GM21723 (cell line): ENCODE measurements at regions not wholly inside any gene's neighbourhood (a gene's known extent, or its start where the extent isn't known, plus 50 kb on each side); places are given as distances from the start of the nearest gene placed in this dataset.

Experiments used
- ATAC-seq: cut with Tn5 transposase; IDR thresholded peaks from one replicate; pipeline ENCODE4 v1.9.1; 2021; ENCODE audit warnings: mild to moderate bottlenecking, moderate library complexity; ENCODE audit not compliant: unreplicated experiment

- no peak for ATAC-seq
Observed at GRCh38 chr2:5502385-5502784, 189.8 kb upstream of the SOX11 start.

- ATAC-seq = no peak
Observed at GRCh38 chr2:5504756-5505155, 187.4 kb upstream of the SOX11 start.

DNA sequence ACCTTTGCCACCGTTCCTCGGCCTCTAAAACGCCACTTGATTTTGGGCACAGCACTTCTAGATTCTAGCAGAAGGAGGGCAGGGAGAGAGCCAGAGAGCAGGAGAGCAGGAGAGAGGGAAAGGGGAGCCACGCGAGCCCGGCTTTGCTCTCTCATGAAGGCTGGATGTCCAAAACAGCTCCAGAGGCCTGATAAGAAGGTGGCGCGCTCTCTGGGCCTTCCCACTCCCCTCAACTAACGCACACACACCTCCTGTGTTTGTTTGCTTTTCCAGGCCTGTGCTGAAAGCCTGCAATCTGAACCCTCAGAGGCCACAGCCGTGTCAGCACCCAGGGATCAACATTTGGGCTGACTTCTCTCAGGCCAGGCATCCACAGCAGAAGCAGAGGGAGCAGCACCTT lies 184.8 kb upstream of the SOX11 start:
- ATAC-seq = no peak

- no peak for ATAC-seq
Observed at GRCh38 chr2:5509362-5509761, 182.8 kb upstream of the SOX11 start.

DNA sequence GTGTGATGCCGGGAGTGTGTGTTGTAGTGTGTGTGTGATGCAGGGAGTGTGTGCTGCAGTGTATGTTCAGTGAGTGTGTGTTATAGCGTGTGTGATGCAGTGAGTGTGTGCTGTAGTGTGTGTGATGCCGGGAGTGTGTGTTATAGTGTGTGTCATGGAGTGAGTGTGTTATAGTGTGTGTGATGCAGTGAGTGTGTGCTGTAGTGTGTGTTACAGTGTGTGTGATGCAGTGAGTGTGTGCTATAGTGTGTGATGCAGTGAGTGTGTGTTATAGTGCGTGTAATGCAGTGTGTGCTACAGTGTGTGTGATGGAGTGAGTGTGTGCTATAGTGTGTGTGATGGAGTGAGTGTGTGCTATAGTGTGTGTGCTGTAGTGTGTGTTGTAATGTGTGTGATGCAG lies 182.1 kb upstream of the SOX11 start:
- ATAC-seq = no peak

DNA sequence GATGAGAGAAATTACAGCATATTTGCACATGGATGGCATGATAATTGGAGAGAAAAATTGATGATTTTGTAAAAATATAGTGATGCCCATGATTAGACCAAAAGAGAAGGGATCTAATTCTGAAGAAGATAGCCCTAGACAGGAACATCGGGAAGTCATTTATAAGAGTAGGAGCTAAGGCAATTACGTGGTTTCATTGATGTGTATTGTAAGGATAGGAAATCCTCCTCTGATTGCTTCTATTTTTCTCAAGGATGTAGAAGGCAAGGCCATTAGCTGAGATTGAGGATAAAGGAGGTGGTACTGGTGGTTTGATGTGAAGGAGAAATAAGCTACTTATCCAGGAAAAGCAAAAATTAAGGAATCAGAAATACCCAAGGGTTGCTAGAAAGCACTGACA lies 176.5 kb upstream of the SOX11 start:
- no peak for ATAC-seq

GRCh38 chr2:5519286-5519685 lies 172.9 kb upstream of the SOX11 start:
- no peak for ATAC-seq

- no peak for ATAC-seq
Observed at GRCh38 chr2:5520463-5520972, 171.7 kb upstream of the SOX11 start.

- ATAC-seq = no peak
Observed at GRCh38 chr2:5521461-5521860, 170.7 kb upstream of the SOX11 start.

DNA sequence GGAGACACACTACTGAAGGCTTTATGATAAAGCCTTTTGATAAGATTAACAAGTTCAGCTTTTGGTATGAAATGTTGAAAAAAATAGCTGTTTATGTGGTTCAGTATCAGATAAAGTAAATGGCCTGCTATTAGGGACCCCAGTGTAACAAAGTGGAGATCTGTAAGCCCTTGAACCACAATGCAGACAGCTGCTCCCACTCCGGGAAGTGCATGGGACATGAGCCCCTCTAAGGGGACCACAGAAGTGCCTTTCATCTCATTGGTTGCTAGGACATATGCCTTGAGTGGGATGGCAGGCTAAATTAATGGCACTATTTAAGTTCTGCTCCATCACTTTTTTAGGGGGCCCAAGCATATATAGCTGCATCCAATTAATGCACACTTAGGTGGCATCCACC lies 167.6 kb upstream of the SOX11 start:
- ATAC-seq = no peak

- ATAC-seq = no peak
Observed at GRCh38 chr2:5528706-5529105, 163.5 kb upstream of the SOX11 start.

DNA sequence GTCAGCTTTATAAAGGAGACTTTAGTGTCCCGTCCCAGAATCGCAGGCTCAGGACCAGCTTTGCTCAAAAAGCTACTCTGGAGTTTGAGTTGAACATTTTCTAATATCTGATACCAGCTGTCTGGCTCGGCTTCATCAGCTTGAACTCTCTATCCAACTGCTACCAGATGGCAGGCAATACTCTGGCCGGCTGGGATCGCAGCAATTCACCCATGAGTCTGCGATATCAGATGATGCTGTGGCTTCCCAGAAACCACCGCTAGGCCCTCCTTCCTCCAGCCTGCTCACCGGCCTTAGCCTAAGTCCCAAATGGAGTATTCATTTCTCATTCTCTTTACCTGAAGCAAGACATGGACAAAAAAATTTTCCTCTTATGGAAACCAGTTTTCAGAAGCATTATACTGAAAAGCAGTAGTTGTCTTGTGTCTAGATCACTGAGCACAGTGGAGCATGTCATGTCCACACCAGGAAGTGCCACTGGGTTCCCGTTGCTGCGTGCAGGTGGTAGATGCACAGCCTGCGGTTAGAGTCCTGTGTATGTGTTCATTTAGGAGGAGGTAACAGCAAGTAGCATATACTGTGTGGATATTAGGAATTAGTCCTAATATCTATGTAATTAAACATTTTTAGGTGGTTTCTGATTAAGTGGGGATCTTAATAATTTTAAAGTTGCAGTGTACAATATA lies 162.0 kb upstream of the SOX11 start:
- no peak for ATAC-seq

DNA sequence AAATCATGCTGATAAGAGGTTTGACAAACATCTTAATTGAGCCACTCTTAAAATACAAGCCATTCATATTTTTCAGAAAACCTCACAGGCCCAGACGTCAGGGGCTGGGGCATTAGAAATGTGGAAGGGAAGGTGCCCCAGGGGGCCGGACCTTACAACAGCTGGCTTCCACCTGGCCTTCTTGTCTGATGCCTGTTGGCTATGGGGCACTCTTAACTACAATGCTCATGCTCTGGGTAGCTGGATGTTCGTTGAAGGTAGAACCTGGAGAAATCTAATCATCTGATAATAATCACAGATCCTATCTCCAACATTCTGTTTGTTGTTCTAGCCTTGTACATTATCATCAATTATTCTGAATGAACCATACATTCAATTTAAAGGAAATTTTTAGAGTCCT lies 156.9 kb upstream of the SOX11 start:
- ATAC-seq = no peak

DNA sequence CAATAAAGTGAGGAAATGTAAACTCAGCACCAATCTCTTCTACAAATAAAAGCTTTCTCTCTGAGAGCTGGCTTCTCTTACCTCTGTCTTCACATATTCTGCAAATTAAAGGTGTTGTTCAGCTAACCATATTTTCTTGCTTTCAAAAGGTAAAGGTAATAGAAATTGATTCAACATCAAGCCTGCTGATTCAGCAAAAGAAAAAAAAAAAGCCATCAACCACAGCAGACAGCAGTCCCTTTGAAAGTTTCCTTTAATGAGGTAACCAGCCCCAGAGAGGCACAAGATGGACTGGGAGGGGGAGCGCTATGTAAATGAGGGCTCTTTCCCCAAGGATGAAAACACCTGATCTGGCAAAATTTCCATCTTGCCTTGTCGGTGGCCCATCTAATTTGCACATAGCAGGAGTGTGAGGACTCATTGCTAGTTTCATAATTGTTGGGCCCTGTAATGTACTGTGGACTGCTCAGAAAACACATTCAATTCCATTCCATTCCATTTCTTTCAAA lies 154.9 kb upstream of the SOX11 start:
- ATAC-seq = no peak

GRCh38 chr2:5538313-5538712 lies 153.9 kb upstream of the SOX11 start:
- no peak for ATAC-seq

- ATAC-seq = no peak
Observed at GRCh38 chr2:5538772-5539171, 153.4 kb upstream of the SOX11 start.

DNA sequence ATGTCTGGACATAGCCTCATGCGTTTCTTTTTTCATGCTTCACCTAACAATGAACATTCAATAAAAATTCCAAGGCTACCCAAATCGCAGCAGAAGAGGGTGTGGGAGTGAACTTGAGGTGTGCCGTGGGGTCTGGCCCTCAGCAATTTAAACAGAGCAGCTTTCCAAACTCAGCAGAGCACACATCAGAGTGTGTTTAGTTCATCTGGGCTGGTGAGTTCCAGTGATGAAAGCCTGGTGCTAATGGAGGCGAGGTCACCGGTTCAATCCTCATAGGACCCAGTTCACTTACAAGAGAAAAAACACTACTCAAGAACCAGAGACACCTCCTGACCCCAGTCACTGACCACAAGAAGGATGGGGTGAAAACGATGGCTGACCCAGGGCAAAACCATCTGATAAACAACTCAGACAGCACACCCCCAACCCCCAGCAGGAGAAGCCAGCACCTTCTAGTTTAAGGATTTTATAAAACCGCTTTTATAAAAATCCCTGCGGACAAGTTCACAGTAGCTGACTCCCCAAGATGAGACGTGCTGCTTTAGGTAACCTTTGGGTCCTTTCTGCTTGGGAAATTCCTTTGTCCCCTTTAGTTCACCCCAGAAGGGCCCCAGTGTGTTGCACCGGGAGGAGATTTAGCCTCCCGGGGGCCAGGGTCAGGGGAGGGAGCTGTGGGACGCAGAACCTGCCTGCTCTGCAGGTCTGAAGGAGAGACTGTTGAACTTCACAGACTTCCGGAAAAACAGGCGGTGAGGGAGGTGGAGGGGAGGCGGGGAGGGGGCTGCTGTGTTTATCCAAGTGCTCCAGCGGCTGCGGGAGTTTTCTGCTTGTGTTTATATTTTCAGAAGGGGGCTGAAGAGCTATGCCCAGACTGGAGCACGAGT lies 152.7 kb upstream of the SOX11 start:
- no peak for ATAC-seq

GRCh38 chr2:5540856-5541255 lies 151.3 kb upstream of the SOX11 start:
- no peak for ATAC-seq

- no peak for ATAC-seq
Observed at GRCh38 chr2:5544205-5544786, 147.9 kb upstream of the SOX11 start.

GRCh38 chr2:5546181-5546580 lies 146.0 kb upstream of the SOX11 start:
- no peak for ATAC-seq

- no peak for ATAC-seq
Observed at GRCh38 chr2:5548991-5549715, 143.0 kb upstream of the SOX11 start.
